Brain microvascular endothelial cell (primary cell): ENCODE measurements at regions not wholly inside any gene's neighbourhood (a gene's known extent, or its start where the extent isn't known, plus 50 kb on each side); places are given as distances from the start of the nearest gene placed in this dataset.
A peak's percentile ranks its signal among the peaks of the same experiment; 100 is the strongest.

Source experiments
- DNase-seq: peaks from one replicate; pipeline ENCODE4 v3.0.0-alpha.2; 2020
- H3K27ac ChIP-seq: fragments of 250-450 bp; sonication (Bioruptor Pico); 2 replicates; pipeline ENCODE4 v1.5.1; 2020; ENCODE audit warnings: mild to moderate bottlenecking, moderate library complexity
- H3K27me3 ChIP-seq: fragments of 250-450 bp; sonication (Bioruptor Pico); replicated peaks from 2 replicates; pipeline ENCODE4 v1.5.1; 2020; ENCODE audit warnings: mild to moderate bottlenecking
- H3K36me3 ChIP-seq: fragments of 250-450 bp; sonication (Bioruptor Pico); replicated peaks from 2 replicates; pipeline ENCODE4 v1.5.1; 2020; ENCODE audit warnings: mild to moderate bottlenecking
- H3K4me3 ChIP-seq: 2 replicates; pipeline ENCODE4 v1.5.1; 2011; ENCODE audit warnings: low read depth, mild to moderate bottlenecking, control low read depth, low read length, moderate library complexity
- in situ Hi-C: cut with HindIII; loops from 2 replicates; pipeline ENCODE4 v1.10.0; 2017; ENCODE audit warnings: low sequenced_read_pairs, low pct_ligation_motif_present
- TF ChIP-seq, protein P1 (sequence below): IDR thresholded peaks from 2 replicates; pipeline ENCODE4 v1.5.1; 2011; ENCODE audit warnings: low read depth, mild to moderate bottlenecking, moderate library complexity, low read length, control low read depth, inconsistent platforms; ENCODE audit errors: missing control alignments

DNA sequence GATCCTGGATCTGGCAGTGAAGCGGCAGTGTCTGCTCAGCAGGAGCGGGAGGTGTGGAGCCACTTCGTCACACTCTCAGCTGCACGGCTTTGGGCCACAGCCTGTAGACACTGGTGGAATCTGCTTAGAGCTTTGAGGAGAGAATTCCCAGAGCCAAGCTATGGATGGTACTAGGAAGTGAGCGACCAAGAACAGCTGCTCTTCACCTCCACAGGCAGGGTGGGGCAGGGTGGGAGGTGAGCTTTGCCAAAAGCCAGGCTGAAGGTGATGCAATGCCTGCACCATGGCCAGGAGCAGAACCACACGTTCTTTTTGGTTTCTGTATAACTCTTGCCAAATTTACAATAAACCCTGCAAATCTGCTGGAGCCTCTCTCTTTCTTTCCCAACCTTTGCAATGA lies 226.1 kb downstream of the ANKRD30B start:
- Histone ChIP-seq H3K36me3 (no peaks in the 10 kb centered on the region), H3K4me3 (no peak overlapping the region), H3K27me3 (no peaks in the 10 kb centered on the region), H3K27ac (no peak overlapping the region)
- in situ Hi-C loops, result no loop called here
- no peak for DNase-seq
- TF ChIP-seq, protein P1, sequence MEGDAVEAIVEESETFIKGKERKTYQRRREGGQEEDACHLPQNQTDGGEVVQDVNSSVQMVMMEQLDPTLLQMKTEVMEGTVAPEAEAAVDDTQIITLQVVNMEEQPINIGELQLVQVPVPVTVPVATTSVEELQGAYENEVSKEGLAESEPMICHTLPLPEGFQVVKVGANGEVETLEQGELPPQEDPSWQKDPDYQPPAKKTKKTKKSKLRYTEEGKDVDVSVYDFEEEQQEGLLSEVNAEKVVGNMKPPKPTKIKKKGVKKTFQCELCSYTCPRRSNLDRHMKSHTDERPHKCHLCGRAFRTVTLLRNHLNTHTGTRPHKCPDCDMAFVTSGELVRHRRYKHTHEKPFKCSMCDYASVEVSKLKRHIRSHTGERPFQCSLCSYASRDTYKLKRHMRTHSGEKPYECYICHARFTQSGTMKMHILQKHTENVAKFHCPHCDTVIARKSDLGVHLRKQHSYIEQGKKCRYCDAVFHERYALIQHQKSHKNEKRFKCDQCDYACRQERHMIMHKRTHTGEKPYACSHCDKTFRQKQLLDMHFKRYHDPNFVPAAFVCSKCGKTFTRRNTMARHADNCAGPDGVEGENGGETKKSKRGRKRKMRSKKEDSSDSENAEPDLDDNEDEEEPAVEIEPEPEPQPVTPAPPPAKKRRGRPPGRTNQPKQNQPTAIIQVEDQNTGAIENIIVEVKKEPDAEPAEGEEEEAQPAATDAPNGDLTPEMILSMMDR, result no peak

DNA sequence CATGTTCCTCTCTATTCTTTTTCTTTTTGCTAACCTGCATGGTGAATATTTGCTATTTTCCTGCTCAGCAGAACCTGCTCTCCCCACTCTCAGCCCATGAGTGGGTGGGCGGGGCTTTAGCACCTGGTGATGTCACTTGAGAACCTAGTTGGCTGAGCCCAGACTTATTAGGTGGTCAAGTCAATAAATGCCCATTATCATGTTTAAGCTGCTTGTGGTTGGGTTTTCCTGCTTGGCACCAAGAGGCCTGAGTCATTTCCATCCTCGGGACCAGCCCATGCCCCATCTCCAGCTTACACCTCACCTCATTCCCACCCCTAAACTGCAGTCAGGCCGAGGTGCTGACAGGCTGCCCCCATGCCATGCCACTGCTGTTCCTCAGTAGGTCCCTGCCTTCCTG lies 226.6 kb downstream of the ANKRD30B start:
- H3K27ac ChIP-seq, result no peak overlapping the region
- in situ Hi-C loops, result no loop called here
- no peaks in the 10 kb centered on the region for H3K36me3 ChIP-seq
- no peak overlapping the region for H3K4me3 ChIP-seq
- DNase-seq, result no peak
- TF ChIP-seq, protein P1, result no peak
- H3K27me3 ChIP-seq, result no peaks in the 10 kb centered on the region

DNA sequence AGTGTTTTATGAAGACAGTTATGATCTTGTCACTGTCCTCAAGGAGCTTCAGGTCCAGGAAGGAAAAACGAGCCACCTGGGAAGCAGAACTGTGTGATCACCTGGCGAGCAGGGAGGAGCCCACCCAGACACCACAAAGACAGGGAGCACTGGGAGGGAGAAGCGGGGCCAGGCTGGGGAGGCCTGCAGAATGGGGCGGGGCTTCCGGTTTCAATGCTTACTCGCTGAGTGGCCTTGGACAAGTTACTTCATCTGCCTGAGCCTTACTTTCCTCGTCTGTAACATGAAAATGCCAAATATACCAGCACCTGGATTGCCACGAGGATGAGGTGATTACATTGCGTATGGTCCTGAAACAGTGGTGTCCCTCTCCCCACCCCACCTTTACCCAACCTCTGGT lies 227.5 kb downstream of the ANKRD30B start:
- in situ Hi-C loops, result no loop called here
- no peaks in the 10 kb centered on the region for H3K27me3 ChIP-seq
- H3K27ac ChIP-seq, result no peak overlapping the region
- H3K4me3 ChIP-seq, result no peak overlapping the region
- DNase-seq, result no peak
- TF ChIP-seq, protein P1, result no peak
- no peaks in the 10 kb centered on the region for H3K36me3 ChIP-seq

DNA sequence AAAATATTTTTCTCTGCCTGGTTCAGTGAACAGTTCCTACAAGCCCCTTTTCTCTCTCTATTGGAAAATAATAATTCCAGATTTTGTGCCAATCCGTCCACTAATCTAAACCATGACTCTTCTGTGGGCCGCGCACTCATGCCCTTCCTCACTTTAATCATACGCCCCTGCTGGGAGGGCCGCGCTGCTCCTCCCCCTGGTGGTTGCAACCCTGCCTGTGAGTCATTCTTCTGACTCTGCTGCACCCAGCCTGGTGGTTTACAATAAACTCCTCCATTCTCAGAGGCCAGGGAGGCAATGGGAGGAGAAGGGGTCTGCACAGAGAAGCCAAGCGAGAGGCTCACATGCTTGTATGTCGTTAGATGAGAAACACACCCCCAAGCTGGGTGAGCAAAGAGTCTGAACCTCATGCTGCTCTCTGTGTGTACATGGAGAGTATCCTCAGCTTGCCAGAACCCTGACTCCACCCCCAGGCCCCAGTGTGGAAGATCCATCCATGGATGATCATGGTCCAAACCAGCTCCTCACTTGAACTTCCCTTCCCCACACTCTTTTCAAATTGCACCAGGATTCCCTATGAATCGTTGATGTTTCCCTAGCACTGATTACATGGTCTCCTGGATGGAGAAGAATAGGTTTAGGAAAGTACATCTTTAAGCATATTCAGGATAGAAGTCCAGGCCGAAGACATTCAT lies 228.9 kb downstream of the ANKRD30B start:
- H3K27me3 ChIP-seq, result no peaks in the 10 kb centered on the region
- H3K36me3 ChIP-seq, result no peaks in the 10 kb centered on the region
- TF ChIP-seq, protein P1, result peak; percentile 42
- no peak overlapping the region for H3K27ac ChIP-seq
- no peak overlapping the region for H3K4me3 ChIP-seq
- in situ Hi-C loops, result no loop called here
- no peak for DNase-seq

DNA sequence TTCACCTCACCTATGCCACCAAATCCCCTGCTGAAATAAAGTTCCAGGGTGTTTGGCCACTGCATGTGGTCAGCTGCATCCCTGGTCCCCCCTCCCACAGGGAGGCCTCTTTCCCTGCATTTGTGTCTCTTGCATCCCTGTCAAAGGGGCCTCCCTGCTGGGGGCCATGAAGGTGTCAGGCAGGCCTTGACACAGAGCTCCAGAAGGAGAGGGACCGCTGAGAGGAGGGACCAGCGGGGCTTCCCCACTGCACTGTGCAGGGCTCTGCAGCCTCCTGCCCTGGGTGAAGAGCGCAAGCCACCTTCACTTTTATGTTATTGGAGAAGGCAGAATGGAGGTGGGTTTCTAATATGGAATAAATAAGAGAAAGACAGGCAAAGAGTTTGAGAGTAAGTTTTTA lies 230.2 kb downstream of the ANKRD30B start:
- H3K36me3 ChIP-seq, result no peaks in the 10 kb centered on the region
- TF ChIP-seq, protein P1, result no peak
- no peak for DNase-seq
- in situ Hi-C loops, result no loop called here
- no peak overlapping the region for H3K27ac ChIP-seq
- no peak overlapping the region for H3K4me3 ChIP-seq
- no peaks in the 10 kb centered on the region for H3K27me3 ChIP-seq

DNA sequence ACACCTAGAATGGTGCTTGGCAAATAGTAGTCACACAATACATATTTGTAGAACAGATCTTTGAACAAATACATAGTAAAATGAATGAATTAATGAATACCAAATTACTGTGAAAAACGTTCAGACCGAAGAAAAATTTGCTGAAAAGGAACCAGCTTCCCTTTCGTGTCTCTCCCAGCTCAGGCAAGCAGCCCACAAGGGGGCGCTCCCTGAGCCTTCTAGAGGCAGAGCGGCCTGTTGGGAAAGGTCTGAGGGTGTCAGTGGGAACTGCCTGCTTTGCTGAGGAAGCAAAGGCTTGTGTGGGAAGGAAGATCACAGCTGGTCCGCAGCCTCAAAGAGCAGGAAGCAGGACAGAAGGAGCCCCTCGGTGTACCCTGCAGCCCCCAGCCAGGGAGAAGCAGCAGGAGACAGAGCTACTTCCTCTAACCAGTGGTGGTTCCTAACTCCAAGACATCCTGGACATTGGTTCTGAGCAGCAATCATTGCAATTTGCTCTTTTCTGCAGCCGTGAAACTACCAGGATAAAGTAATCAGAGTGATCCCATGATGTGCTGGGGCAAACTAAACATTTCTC lies 231.1 kb downstream of the ANKRD30B start:
- no peak for DNase-seq
- in situ Hi-C loops, result no loop called here
- H3K4me3 ChIP-seq, result no peak overlapping the region
- H3K36me3 ChIP-seq, result no peaks in the 10 kb centered on the region
- TF ChIP-seq, protein P1, result peak; percentile 73
- no peaks in the 10 kb centered on the region for H3K27me3 ChIP-seq
- H3K27ac ChIP-seq, result no peak overlapping the region
